Activated naive CD4-positive, alpha-beta T cell treated with anti-CD3 and anti-CD28 coated beads, Interleukin-2, amount 50 U/mL, for 16 hours (primary cell): ENCODE measurements at regions not wholly inside any gene's neighbourhood (a gene's known extent, or its start where the extent isn't known, plus 50 kb on each side); places are given as distances from the start of the nearest gene placed in this dataset.

ENCODE experiments used
- DNase-seq: peaks from one replicate; pipeline ENCODE4 v3.0.0-alpha.2; 2020

DNA sequence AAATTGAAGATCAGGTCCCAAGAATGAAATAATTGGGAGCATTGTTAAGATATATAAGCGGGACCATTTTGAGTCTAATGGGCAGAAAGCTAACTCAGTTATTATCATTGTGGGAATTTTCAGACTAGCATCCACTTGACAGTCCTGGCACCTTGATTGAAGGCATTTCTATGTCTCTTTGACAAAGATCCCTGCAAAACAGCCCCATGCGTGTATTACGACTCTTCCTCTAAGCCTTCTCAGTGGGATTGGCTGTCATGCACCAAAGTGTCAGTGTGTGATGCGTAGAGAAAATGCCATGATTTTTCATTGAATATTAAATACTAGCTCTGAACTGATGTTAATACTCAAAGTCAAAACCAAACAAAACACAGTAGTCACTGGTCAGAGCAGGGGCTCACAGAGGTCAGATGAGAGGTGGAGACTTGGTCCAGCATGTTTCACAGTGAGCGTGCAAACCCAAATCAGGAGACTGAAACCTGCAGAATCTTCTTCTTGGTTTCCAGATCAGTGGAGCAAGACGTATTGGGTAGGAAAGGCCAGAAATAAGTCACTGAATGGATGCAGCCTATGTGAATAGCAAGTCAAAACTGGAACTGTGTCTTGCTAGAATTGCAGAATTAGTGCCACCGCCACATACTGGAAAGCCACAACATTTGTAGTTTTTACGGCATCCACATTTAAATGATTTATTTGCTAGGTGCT lies 303.6 kb upstream of the AKR1E2 start:
- no peak for DNase-seq

DNA sequence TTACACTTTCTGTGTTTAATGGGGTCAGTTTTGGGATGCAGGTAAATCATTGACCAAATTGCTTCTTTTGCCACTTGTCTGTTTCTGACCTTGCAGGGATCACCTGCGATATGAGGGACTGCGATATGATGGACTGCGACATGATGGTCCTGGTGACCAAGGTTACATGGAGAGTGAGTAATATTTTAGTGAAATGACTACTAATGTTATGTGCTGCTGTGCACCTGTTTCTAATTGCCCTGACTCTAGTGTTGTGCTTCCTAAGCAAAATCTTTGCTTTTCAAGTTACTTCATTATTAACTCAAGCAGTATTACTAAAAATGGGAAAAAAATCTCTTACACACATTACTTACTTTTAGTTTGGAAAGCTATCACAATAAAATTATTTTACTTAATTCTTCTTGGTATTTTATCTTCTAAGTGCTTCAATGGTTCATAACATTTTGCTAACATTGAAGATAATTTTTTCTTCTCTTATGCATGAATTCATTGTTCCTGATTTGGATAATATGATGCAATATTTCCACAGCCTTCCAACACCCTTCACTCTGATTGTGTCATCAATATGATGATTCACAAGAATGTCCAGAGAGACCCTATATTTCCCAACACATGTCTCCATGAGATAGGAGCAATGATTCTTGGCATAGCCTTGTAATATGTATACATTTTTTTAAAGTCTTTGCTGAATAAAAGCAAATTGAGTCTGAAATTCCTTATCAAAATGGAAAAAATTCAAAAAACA lies 306.2 kb upstream of the AKR1E2 start:
- DNase-seq = no peak

DNA sequence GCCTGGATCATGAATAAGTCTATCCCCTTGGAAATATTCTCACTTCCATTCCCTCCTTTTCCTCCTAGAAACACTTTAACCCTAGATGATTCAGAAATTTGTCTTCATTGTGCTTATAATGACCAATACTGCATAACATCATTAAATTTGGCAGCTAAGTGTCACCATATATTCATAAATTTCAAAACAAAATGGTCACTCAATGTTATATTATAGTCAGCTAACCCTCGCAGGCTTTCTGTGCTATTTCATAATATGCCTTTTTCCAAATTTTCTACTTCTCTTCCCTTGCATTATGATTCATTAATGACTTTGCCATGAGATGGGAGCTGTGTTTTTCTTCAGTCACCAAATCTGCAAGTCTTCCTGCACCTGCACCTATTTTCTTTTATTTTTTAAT lies 308.3 kb upstream of the AKR1E2 start:
- DNase-seq = no peak

- no peak for DNase-seq
Measured at GRCh38 chr10:4515721-4516120, 310.3 kb upstream of the AKR1E2 start.

- no peak for DNase-seq
Measured at GRCh38 chr10:4514445-4515108, 311.4 kb upstream of the AKR1E2 start.

DNA sequence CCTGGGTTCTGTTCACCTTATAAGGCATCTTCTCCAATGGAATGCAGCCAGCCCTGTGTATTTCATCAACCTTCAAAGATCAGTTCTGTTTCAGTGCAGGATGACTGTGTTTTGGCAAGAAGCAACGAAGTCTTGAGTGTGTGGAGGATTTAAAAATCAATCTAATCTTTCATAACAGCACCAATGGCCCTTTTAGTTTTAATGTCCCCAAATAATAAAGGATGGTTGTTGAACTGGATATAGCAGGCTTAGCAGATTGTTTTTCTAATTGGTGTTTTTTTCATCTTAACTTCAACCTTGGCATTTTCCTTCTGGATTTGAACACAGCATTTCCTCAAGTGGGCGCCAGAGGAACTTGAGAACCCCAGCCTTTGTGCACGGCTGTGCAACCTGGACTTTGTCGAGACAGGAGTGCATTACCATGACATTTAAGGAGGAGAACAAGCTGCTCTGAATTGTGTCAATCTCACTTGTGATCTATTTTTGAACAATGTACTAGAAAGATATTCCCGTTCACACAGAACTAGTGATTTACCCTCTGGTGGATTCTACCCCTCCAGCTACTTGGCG lies 313.3 kb upstream of the AKR1E2 start:
- DNase-seq = no peak

- no peak for DNase-seq
Measured at GRCh38 chr10:4512196-4512595, 313.8 kb upstream of the AKR1E2 start.

DNA sequence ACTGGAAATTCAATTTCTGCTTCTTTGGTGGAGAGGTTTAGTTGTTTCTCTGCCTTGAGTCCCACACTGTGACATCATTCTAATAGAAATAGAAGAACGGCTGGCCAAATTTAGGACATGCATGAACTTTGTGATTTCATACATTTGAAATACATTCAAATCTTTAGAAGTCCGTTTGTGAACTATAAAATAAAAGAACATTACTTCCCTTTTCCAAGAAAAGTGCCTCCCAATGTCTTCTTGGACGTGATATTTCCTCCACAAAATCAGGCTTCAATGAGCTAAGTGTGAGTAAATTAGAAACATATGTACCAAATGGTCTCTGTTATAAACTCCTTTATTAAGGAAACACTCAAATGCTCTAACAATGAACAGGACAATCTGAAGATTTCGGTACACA lies 314.5 kb upstream of the AKR1E2 start:
- DNase-seq = no peak

GRCh38 chr10:4509405-4509804 lies 316.6 kb upstream of the AKR1E2 start:
- no peak for DNase-seq

GRCh38 chr10:4506095-4506494 lies 319.9 kb upstream of the AKR1E2 start:
- no peak for DNase-seq

DNA sequence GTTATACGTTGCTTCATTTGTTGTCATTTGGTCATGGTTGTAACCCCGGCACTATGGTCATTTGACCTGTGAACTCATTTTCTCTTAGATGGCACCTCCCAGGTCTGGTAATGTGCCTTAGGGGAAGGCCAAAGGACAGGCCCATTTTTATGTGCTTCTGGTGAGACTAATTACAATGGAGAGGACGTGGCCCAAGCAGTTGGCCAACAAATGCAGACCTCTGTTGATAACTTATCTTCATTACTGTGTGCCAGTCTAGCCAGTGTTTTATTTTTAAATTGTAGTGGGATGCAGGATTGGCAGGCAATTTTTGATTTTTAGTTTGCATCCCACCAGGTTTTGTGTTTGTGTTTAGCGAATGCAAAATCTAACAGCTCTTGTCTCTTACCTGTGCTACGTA lies 321.5 kb upstream of the AKR1E2 start:
- no peak for DNase-seq

GRCh38 chr10:4503076-4503475 lies 322.9 kb upstream of the AKR1E2 start:
- DNase-seq = no peak

DNA sequence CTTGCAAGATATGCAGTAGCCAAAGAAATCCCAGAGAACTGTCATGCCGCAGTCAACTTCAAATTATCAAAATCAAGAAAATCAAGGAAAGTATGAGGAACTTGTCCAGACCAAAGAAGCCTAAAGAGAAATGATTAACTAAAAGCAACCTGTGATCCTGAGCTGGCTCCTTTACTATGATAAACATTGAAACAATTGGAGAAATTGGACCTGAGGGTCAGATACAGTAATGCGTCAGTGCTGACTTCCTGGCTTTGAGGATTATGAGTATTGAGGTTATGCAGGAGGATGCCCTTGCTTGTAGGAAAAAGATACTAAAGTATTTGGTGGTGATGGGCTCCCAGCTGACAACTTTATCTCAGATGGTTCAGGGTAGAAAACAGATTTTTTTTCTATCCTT lies 324.7 kb upstream of the AKR1E2 start:
- DNase-seq = no peak

DNA sequence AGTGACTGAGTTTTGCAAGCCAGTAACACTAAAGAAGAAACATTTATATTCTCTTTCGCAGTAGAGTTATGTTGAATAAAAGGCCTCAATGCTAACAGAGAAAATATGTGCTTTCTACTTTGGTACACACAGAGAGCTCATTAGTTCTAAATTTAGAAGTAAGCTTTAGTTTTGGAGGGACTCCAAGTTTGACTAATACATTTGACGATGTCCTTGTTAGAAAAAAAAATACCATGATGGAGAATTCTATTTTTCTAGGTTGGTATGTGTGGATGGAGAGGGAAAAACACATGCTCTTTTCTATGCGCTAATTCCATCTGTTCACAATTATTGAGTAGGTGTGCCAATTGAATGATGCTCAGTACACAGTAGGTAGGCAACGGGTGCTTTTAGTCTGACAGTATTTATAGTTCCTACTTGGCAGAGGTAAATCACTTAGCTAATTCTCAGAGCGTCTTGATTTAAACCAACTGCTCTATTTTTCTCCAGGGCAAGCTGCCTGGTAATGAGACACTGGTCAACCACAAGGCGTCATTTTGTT lies 327.2 kb upstream of the AKR1E2 start:
- DNase-seq = no peak

DNA sequence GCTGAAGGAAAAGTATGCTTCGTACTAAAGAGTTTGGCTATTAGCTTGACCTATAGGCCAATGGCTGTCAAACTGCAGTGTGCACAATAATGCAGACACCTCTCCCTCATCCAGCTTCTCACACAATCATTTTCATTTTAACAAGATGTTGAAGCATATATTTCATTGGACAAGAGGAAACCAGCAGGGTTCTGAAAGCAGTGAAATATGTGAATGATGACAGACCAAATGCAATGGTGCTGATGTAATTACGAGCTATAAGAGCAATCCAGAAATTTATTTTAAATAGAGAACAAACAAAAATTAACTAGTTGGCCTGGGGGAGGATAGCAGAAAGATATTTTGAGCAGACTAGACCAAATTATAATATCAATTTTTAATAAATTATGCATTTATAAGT lies 331.5 kb upstream of the AKR1E2 start:
- no peak for DNase-seq

DNA sequence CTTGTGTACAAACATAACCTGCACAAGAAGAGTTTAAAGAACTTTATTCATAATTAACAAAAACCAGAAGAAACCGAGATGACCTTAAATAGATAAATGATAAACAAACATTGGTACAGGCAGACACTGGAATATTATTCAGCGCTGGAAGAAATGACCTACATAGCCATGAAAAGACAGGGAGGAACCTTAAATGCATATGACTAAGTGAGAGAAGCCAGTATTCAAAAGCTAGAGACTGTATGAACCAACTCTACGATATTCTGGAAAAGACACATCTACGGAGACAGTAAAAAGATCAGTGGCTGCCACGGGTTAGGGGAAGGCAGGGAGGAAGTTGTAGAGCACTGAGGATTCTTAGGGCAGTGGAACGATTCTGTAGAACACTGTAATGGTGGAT lies 333.8 kb upstream of the AKR1E2 start:
- no peak for DNase-seq

DNA sequence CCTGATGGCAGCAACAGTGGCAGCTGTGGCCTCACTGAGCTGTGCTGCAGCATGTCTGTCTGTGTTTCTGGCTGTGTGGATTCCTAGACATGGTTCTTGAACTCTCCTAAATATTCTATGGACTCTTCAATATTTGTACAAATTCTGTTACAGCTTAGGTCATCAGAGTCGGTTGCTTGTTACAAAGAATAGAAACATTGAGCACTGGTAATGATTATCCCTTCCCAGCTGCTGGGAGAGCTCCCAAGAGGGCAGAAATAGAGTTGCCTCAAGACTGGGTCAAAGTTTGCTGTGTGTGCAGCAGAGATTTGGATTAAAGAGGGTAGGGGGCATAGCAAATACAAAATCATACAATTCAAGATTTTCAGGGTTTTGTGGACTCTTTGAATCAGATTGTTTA lies 337.1 kb upstream of the AKR1E2 start:
- no peak for DNase-seq

- no peak for DNase-seq
Measured at GRCh38 chr10:4485636-4486035, 340.4 kb upstream of the AKR1E2 start.

GRCh38 chr10:4483811-4484210 lies 342.2 kb upstream of the AKR1E2 start:
- no peak for DNase-seq

DNA sequence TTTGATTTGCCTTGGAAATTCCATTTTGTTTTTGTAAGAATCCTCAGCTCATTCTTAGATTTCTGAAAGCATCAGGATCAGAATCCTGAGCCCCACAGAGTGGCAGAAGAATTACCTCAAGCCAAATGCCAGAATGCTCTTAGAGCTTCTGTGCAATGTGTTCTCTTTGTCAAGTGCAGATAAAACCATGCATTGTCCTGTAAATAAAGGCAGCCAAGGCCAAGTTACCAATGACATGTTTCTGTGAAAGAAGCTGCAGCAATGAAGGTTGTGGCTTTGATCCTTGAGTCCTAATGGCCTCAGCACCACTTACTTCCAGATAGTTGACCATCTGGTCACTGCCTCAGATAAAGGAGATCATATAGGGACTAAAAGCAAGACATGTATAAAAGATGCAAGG lies 343.3 kb upstream of the AKR1E2 start:
- no peak for DNase-seq

DNA sequence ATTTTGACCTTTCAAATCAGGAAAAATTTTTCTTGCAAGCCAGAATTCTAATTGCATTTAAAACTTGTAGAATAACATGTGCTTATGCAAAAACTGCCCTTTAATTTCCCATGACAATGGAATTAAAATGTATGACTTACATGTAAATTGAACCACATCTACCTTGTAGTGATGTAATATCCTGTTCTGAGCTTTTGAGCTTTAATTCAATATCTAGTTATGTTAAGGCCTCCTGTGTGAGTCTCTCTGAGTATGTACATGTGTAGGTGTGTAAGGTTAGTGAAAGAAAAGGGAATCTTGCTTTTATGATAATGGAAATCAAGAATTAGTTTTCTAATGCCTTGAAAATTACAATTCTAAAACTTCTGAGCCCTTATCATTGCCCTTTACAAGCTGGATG lies 344.8 kb upstream of the AKR1E2 start:
- DNase-seq = no peak

DNA sequence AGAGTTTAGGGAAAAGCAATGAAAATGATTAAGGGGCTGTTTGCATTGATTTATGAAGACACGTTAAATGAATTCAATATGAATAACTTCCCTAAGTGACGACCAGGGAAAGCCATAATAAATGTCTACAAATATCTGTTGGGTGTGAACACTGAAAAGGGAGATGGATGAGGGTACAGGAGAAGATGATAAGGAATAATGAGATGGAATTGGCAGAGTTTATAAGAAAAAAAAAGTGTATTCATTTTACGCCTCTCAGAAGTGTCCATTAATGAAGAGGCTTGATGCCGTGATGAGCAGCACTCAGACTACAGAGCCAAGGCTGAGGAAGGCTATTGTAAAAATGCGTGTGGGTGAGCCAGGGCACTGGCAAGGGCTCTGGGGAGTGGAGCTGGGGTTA lies 346.7 kb upstream of the AKR1E2 start:
- DNase-seq = no peak

- no peak for DNase-seq
Measured at GRCh38 chr10:4477664-4478063, 348.3 kb upstream of the AKR1E2 start.
